GM12891 (cell line): ENCODE measurements at regions not wholly inside any gene's neighbourhood (a gene's known extent, or its start where the extent isn't known, plus 50 kb on each side); places are given as distances from the start of the nearest gene placed in this dataset.

Experiments
- POLR2A ChIP-seq: IDR thresholded peaks from 2 replicates; pipeline ENCODE4 v1.6.1; 2011; ENCODE audit warnings: low read depth, low read length, control low read depth
- POLR2AphosphoS5 ChIP-seq: IDR thresholded peaks from 2 replicates; pipeline ENCODE4 v1.6.1; 2011; ENCODE audit warnings: low read depth, low read length, control low read depth
- SPI1 ChIP-seq: IDR thresholded peaks from 2 replicates; pipeline ENCODE4 v1.6.1; 2011; ENCODE audit warnings: low read depth, low read length, control low read depth
- TAF1 ChIP-seq: IDR thresholded peaks from 2 replicates; pipeline ENCODE4 v1.6.1; 2011; ENCODE audit warnings: low read depth, low read length, control low read depth

DNA sequence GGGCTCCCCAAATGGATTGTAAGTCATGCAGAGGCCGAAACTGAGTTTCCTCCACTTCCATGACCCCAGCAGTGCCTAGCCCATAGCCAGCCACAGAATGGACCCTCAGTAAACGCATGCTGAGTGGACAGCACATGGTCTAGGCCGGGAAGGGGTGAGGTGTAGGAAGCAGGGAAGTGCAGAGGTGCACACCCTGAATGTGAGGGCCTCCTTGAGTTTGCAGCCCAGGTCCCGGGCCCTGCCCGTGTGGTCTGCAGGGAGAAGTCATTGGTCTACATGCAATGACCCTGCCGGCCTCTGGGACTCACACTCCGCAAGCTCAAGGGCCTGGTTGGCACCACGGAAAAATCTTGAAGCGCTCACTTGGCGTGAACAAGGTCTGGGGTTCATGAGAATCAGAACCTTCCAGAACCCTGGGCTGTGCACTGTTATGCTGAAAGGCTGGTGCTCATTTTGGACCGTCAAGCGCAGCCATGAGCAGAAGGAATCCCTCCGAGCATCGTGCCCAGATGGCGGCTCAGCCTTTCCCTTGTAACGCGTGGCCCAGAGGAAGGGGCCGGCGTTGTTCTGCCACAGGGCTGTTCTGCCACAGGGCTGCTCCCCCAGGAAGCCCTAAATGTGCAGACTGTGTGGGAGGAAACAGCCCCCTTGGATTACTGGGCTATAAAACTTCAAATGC is 66.4 kb downstream of the PSMG1 start:
- TF ChIP-seq POLR2AphosphoS5: no peak
- no peak for TF ChIP-seq SPI1
- no peak for TF ChIP-seq POLR2A
- TF ChIP-seq TAF1: no peak
